RWPE2 (cell line): ENCODE measurements at regions not wholly inside any gene's neighbourhood (a gene's known extent, or its start where the extent isn't known, plus 50 kb on each side); places are given as distances from the start of the nearest gene placed in this dataset.

ENCODE experiments used
- ATAC-seq: fragments of 200-7000 bp; cut with Tn5 transposase; 3 replicates; pipeline ENCODE4 v1.9.1; 2021; ENCODE audit warnings: low read depth
- DNase-seq: peaks from one replicate; pipeline ENCODE4 v3.0.0-alpha.2; 2020; ENCODE audit warnings: low spot score
- H3K27ac ChIP-seq: fragments of 450-650 bp; 2 replicates; pipeline ENCODE4 v1.5.1; 2017; ENCODE audit warnings: mild to moderate bottlenecking; ENCODE audit not compliant: poor library complexity, severe bottlenecking
- H3K27me3 ChIP-seq: fragments of 250-450 bp; sonication (Bioruptor Pico); 2 replicates; pipeline ENCODE4 v1.5.1; 2021; ENCODE audit warnings: mild to moderate bottlenecking, moderate library complexity; ENCODE audit not compliant: insufficient read depth, poor library complexity, severe bottlenecking
- H3K36me3 ChIP-seq: fragments of 250-450 bp; sonication (Bioruptor Pico); 2 replicates; pipeline ENCODE4 v1.5.1; 2020; ENCODE audit warnings: low read depth, mild to moderate bottlenecking, moderate library complexity
- H3K4me1 ChIP-seq: fragments of 250-450 bp; sonication (Bioruptor Pico); 2 replicates; pipeline ENCODE4 v1.5.1; 2021; ENCODE audit warnings: mild to moderate bottlenecking, moderate library complexity; ENCODE audit not compliant: insufficient read depth, poor library complexity, severe bottlenecking
- H3K4me3 ChIP-seq: fragments of 250-450 bp; sonication (Bioruptor Pico); 2 replicates; pipeline ENCODE4 v1.5.1; 2021; ENCODE audit warnings: mild to moderate bottlenecking, moderate library complexity; ENCODE audit not compliant: severe bottlenecking
- H3K9me3 ChIP-seq: fragments of 250-450 bp; sonication (Bioruptor Pico); 2 replicates; pipeline ENCODE4 v1.5.1; 2021; ENCODE audit warnings: mild to moderate bottlenecking, moderate library complexity; ENCODE audit not compliant: severe bottlenecking
- CTCF ChIP-seq: fragments of 450-650 bp; IDR thresholded peaks from one replicate; pipeline ENCODE4 v1.5.1; 2017; ENCODE audit warnings: mild to moderate bottlenecking, moderate library complexity; ENCODE audit not compliant: poor library complexity, severe bottlenecking

DNA sequence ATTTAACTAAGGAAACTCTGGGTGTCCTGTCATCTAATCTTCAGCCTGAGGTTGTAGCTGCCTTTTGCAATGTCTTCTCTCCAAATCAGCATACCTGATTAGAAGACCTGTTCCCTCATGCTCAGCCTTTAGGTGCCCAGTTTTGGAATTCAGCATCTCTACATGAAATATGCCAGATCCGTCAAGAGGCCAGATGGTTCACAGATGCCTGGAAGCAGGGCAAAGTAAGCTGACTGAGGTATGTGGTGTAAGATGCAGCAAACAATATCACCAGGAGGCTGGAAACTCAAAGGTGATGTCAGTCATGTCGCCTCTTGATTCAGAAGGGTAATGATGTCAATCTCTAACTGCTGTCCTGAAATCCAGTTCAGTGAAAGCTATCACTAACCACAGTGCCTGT is 324.4 kb downstream of the PRELID2 start:
- no peak for TF ChIP-seq CTCF
- DNase-seq: no peak
- H3K4me3 ChIP-seq: no peak overlapping the region
- H3K27me3 ChIP-seq: no peaks in the 10 kb centered on the region
- no peaks in the 10 kb centered on the region for H3K9me3 ChIP-seq
- no peaks in the 10 kb centered on the region for H3K36me3 ChIP-seq
- no peak overlapping the region for H3K27ac ChIP-seq
- H3K4me1 ChIP-seq: no peaks in the 10 kb centered on the region
- ATAC-seq: no peak

- Histone ChIP-seq H3K27ac (no peak overlapping the region), H3K36me3 (no peaks in the 10 kb centered on the region), H3K4me3 (no peak overlapping the region), H3K9me3 (no peaks in the 10 kb centered on the region), H3K4me1 (no peaks in the 10 kb centered on the region), H3K27me3 (no peaks in the 10 kb centered on the region)
- ATAC-seq: no peak
- no peak for TF ChIP-seq CTCF
- DNase-seq: no peak
These were observed 324.8 kb downstream of the PRELID2 start for GRCh38 chr5:145510324-145510723.

GRCh38 chr5:145509336-145510136 is 325.6 kb downstream of the PRELID2 start:
- ATAC-seq (no peak), DNase-seq (no peak)
- no peak overlapping the region for H3K4me3 ChIP-seq
- no peaks in the 10 kb centered on the region for H3K4me1 ChIP-seq
- no peak for TF ChIP-seq CTCF
- no peak overlapping the region for H3K27ac ChIP-seq
- no peaks in the 10 kb centered on the region for H3K27me3 ChIP-seq
- no peaks in the 10 kb centered on the region for H3K9me3 ChIP-seq
- H3K36me3 ChIP-seq: no peaks in the 10 kb centered on the region

GRCh38 chr5:145506185-145506850 is 328.8 kb downstream of the PRELID2 start:
- Histone ChIP-seq H3K36me3 (no peaks in the 10 kb centered on the region), H3K4me3 (no peak overlapping the region), H3K27ac (no peak overlapping the region), H3K4me1 (no peaks in the 10 kb centered on the region), H3K27me3 (no peaks in the 10 kb centered on the region), H3K9me3 (no peaks in the 10 kb centered on the region)
- DNase-seq: no peak
- ATAC-seq: no peak
- TF ChIP-seq CTCF: no peak

GRCh38 chr5:145502906-145503305 is 332.2 kb downstream of the PRELID2 start:
- Histone ChIP-seq H3K4me1 (no peaks in the 10 kb centered on the region), H3K36me3 (no peaks in the 10 kb centered on the region), H3K9me3 (no peaks in the 10 kb centered on the region), H3K4me3 (no peak overlapping the region), H3K27ac (no peak overlapping the region), H3K27me3 (no peaks in the 10 kb centered on the region)
- no peak for DNase-seq
- no peak for TF ChIP-seq CTCF
- no peak for ATAC-seq
